Stomach (tissue), 4 donors: ENCODE measurements at regions not wholly inside any gene's neighbourhood (a gene's known extent, or its start where the extent isn't known, plus 50 kb on each side); places are given as distances from the start of the nearest gene placed in this dataset.
"Not testable (repeated sequence)": the region's sequence is repeated elsewhere in the genome, so short reads cannot be mapped to it uniquely, and the experiment has no call there.

ENCODE experiments used
- CTCF ChIP-seq, 7 experiments: fragments of 450-650 bp in 4 of 7; fragments of 200-600 bp in 3 of 7; sonication (generic) in 3 of 7; IDR thresholded peaks; one replicate each; pipeline ENCODE4 v1.5.1; 2016 to 2019; ENCODE audit warnings: antibody characterized with exemption in 7 of 7, control low read depth in 2 of 7, mild to moderate bottlenecking in 1 of 7
- EP300 ChIP-seq: sonication (generic); formaldehyde crosslinking; IDR thresholded peaks from one replicate; pipeline ENCODE4 v1.6.1; 2017; ENCODE audit warnings: antibody characterized with exemption
- POLR2A ChIP-seq, 4 donors: fragments of 450-650 bp; IDR thresholded peaks; one replicate each; pipeline ENCODE4 v1.6.1; 2016; ENCODE audit warnings: antibody characterized with exemption in 4 of 4, control low read depth in 2 of 4, mild to moderate bottlenecking in 1 of 4, moderate library complexity in 1 of 4
- POLR2AphosphoS5 ChIP-seq, 3 donors: sonication (generic); formaldehyde crosslinking; IDR thresholded peaks; one replicate each; pipeline ENCODE4 v1.6.1; 2016; ENCODE audit warnings: antibody characterized with exemption in 3 of 3

DNA sequence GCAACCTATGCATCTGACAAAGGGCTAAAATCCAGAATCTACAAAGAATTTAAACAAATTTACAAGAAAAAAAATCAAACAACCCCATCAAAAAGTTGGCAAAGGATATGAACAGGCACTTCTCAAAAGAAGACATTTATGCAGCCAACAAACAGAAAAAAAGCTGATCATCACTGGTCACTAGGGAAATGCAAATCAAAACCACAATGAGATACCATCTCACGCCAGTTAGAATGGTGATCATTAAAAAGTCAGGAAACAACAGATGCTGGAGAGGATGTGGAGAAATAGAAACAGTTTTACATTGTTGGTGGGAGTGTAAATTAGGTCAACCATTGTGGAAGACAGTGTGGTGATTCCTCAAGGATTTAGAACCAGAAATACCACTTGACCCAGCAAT, 229.6 kb upstream of the KITLG start:
- TF ChIP-seq POLR2A (IDR thresholded peaks at IDR 0.05); CTCF (IDR thresholded peaks at IDR 0.05); POLR2AphosphoS5 (IDR thresholded peaks at IDR 0.05); EP300: not testable (repeated sequence)
